SK-N-SH (cell line): ENCODE measurements at regions not wholly inside any gene's neighbourhood (a gene's known extent, or its start where the extent isn't known, plus 50 kb on each side); places are given as distances from the start of the nearest gene placed in this dataset.

Experiments
- CTCF ChIA-PET: fragments of 300-600, 350-600 bp; formaldehyde crosslinking; extraction: SDS; loops from one replicate; lab custom pipeline; 2021; lab: Yijun Ruan, JAX
- POLR2A ChIA-PET: fragments of 350-600 bp; sonication (Branson Sonifier 250); formaldehyde crosslinking; extraction: SDS; loops from one replicate; lab custom pipeline; 2020; ENCODE audit warnings: antibody characterized with exemption, inconsistent platforms; lab: Yijun Ruan, JAX
- DNase-seq: peaks from one replicate; pipeline ENCODE4 v3.0.0; 2012
- H2AFZ ChIP-seq: fragments of 200-600 bp; sonication (generic); 2 replicates; pipeline ENCODE4 v1.8.1; 2016; ENCODE audit warnings: antibody characterized with exemption, mild to moderate bottlenecking, low read depth
- H3F3A ChIP-seq: fragments of 200-600 bp; sonication (generic); replicated peaks from 2 replicates; pipeline ENCODE3; 2016; ENCODE audit warnings: antibody characterized with exemption, mild to moderate bottlenecking; ENCODE audit not compliant: insufficient read depth
- H3K27ac ChIP-seq, 2 experiments: fragments of 200-500 bp in 1 of 2; fragments of 200-600 bp in 1 of 2; sonication (Bioruptor generic) in 1 of 2; sonication (generic), shearing (Covaris generic) in 1 of 2; 2 replicates each; pipeline versions ENCODE4 v1.5.1 to v1.6.1; 2014 to 2016; ENCODE audit warnings: low read depth in 2 of 2, inconsistent platforms in 1 of 2, low read length in 1 of 2, mild to moderate bottlenecking in 1 of 2, mixed read lengths in 1 of 2
- H3K27me3 ChIP-seq: fragments of 200-600 bp; sonication (generic), shearing (Covaris generic); 2 replicates; pipeline ENCODE4 v1.6.1; 2016; ENCODE audit warnings: mixed run types; ENCODE audit not compliant: insufficient read depth
- H3K36me3 ChIP-seq, 2 experiments: fragments of 200-500 bp in 1 of 2; fragments of 200-600 bp in 1 of 2; sonication (Bioruptor generic) in 1 of 2; sonication (generic) in 1 of 2; replicated peaks in 1 of 2; 2 replicates each; pipeline versions ENCODE3 to v1.5.1; 2014 to 2016; ENCODE audit warnings: low read length in 1 of 2, mild to moderate bottlenecking in 1 of 2; ENCODE audit not compliant: insufficient read depth in 2 of 2, control insufficient read depth in 1 of 2
- H3K4me1 ChIP-seq, 2 experiments: fragments of 200-500 bp in 1 of 2; fragments of 200-600 bp in 1 of 2; sonication (Bioruptor generic) in 1 of 2; sonication (generic), shearing (Covaris generic) in 1 of 2; 2 replicates each; pipeline versions ENCODE4 v1.5.1 to v1.6.1; 2014 to 2016; ENCODE audit warnings: low read depth in 1 of 2, low read length in 1 of 2, mixed run types in 1 of 2; ENCODE audit not compliant: insufficient read depth in 2 of 2, control insufficient read depth in 1 of 2
- H3K4me2 ChIP-seq: fragments of 200-600 bp; sonication (generic), shearing (Covaris generic); 2 replicates; pipeline ENCODE4 v1.6.1; 2017; ENCODE audit warnings: mixed run types
- H3K4me3 ChIP-seq, 2 experiments: fragments of 200-500 bp in 1 of 2; fragments of 200-600 bp in 1 of 2; sonication (Bioruptor generic) in 1 of 2; sonication (generic), shearing (Covaris generic) in 1 of 2; 2 replicates each; pipeline versions ENCODE4 v1.5.1 to v1.8.1; 2014 to 2016; ENCODE audit warnings: low read depth in 2 of 2, inconsistent platforms in 1 of 2, low read length in 1 of 2, mild to moderate bottlenecking in 1 of 2, mixed read lengths in 1 of 2, moderate library complexity in 1 of 2
- H3K79me2 ChIP-seq: fragments of 200-600 bp; sonication (generic); 2 replicates; pipeline ENCODE4 v1.8.1; 2017; ENCODE audit warnings: mild to moderate bottlenecking; ENCODE audit not compliant: insufficient read depth
- H3K9ac ChIP-seq: fragments of 200-600 bp; sonication (generic); 2 replicates; pipeline ENCODE4 v1.6.1; 2017; ENCODE audit warnings: mixed run types
- H3K9me2 ChIP-seq: fragments of 200-600 bp; sonication (generic); 2 replicates; pipeline ENCODE4 v1.6.1; 2017; ENCODE audit warnings: mixed run types
- H3K9me3 ChIP-seq: fragments of 200-600 bp; sonication (generic); 2 replicates; pipeline ENCODE4 v1.6.1; 2017; ENCODE audit warnings: mixed run types, mild to moderate bottlenecking, moderate library complexity
- H4K20me1 ChIP-seq: fragments of 200-600 bp; sonication (generic); 2 replicates; pipeline ENCODE4 v1.6.1; 2017; ENCODE audit warnings: mild to moderate bottlenecking, mixed run types; ENCODE audit not compliant: insufficient read depth
- CHD2 ChIP-seq: fragments of 150-350 bp; IDR thresholded peaks from 2 replicates; pipeline ENCODE4 v1.6.1; 2018; ENCODE audit warnings: low read length; ENCODE audit not compliant: partially characterized antibody
- ELF1 ChIP-seq: IDR thresholded peaks from 2 replicates; pipeline ENCODE4 v1.4.0; 2012
- EP300 ChIP-seq, 2 experiments: IDR thresholded peaks; 2 replicates each; pipeline versions ENCODE4 v1.4.0 to v1.6.1; 2012; ENCODE audit warnings: borderline replicate concordance in 1 of 2, low read depth in 1 of 2, low read length in 1 of 2
- EZH2phosphoT487 ChIP-seq: fragments of 200-600 bp; sonication (generic); IDR thresholded peaks from 2 replicates; pipeline ENCODE4 v1.6.1; 2017; ENCODE audit warnings: low read depth, mixed run types, mild to moderate bottlenecking, antibody characterized with exemption, moderate library complexity, borderline replicate concordance
- FOSL2 ChIP-seq: IDR thresholded peaks from 2 replicates; pipeline ENCODE4 v1.4.0; 2012; ENCODE audit warnings: low read depth, mild to moderate bottlenecking, moderate library complexity, borderline replicate concordance
- FOXM1 ChIP-seq: IDR thresholded peaks from 2 replicates; pipeline ENCODE4 v1.4.0; 2012; ENCODE audit warnings: low read depth, mild to moderate bottlenecking
- GABPA ChIP-seq: IDR thresholded peaks from 2 replicates; pipeline ENCODE4 v1.4.0; 2012; ENCODE audit warnings: low read depth, mild to moderate bottlenecking
- GATA2 ChIP-seq: sonication (generic); formaldehyde crosslinking; IDR thresholded peaks from 2 replicates; pipeline ENCODE4 v1.5.0; 2020; ENCODE audit warnings: mild to moderate bottlenecking, missing genetic modification reagents
- JUND ChIP-seq: IDR thresholded peaks from 2 replicates; pipeline ENCODE4 v1.4.0; 2012
- NRF1 ChIP-seq: IDR thresholded peaks from 2 replicates; pipeline ENCODE4 v1.6.1; 2012; ENCODE audit warnings: low read depth, mild to moderate bottlenecking, low read length
- RAD21 ChIP-seq: IDR thresholded peaks from 2 replicates; pipeline ENCODE4 v1.6.1; 2012; ENCODE audit warnings: mild to moderate bottlenecking, low read length
- RCOR1 ChIP-seq: fragments of 150-350 bp; IDR thresholded peaks from 2 replicates; pipeline ENCODE4 v1.6.1; 2017; ENCODE audit warnings: antibody characterized with exemption, low read length
- RXRA ChIP-seq: IDR thresholded peaks from 2 replicates; pipeline ENCODE4 v1.4.0; 2012; ENCODE audit warnings: low read depth, mild to moderate bottlenecking, borderline replicate concordance
- SIN3A ChIP-seq: IDR thresholded peaks from 2 replicates; pipeline ENCODE4 v1.6.1; 2012; ENCODE audit warnings: low read depth, mild to moderate bottlenecking, low read length, moderate library complexity, borderline replicate concordance
- SMC3 ChIP-seq: IDR thresholded peaks from 2 replicates; pipeline ENCODE4 v1.6.1; 2012; ENCODE audit warnings: low read depth, low read length, improper control_type of control experiment
- TAF1 ChIP-seq: IDR thresholded peaks from 2 replicates; pipeline ENCODE4 v1.6.1; 2012; ENCODE audit warnings: low read depth, mild to moderate bottlenecking, low read length, moderate library complexity, borderline replicate concordance
- TEAD4 ChIP-seq: IDR thresholded peaks from 2 replicates; pipeline ENCODE4 v1.4.0; 2012; ENCODE audit warnings: mild to moderate bottlenecking, borderline replicate concordance; ENCODE audit not compliant: insufficient read depth
- WGBS: methylation state at CpG from one replicate; pipeline ENCODE4 v1.1.6; 2017; ENCODE audit warnings: low lambda C conversion rate; 5-methylcytosine and 5-hydroxymethylcytosine counted together
- TF ChIP-seq, protein P1 (sequence below): IDR thresholded peaks from 2 replicates; pipeline ENCODE4 v1.4.0; 2012; ENCODE audit warnings: low read depth, borderline replicate concordance
- TF ChIP-seq, protein P2 (sequence below): IDR thresholded peaks from 2 replicates; pipeline ENCODE4 v1.4.0; 2012; ENCODE audit warnings: low read depth, borderline replicate concordance
- TF ChIP-seq, protein P3 (sequence below): IDR thresholded peaks from 2 replicates; pipeline ENCODE4; 2012

DNA sequence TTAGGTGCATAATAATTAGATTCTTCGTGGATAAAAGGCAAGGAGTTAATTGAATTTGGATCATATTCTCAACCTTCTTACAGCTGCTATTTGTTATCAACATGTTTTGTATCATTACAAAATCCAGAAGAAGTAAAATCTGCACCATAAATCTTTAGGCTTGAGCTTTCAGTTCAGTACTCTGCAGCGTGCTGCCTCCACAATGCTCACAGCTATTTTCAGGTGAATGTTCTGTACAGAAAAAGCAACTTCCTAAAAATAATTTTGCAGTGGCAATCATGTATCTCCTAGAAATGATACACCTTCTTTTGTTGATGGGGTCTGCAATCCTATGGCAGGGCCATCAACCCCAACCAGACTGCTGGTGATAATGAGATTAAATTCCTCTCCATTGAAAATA is 220.9 kb upstream of the CTNNB1 start (continued):
- TF ChIP-seq TAF1 (no peak), CHD2 (no peak), RCOR1 (no peak), JUND (no peak)

DNA sequence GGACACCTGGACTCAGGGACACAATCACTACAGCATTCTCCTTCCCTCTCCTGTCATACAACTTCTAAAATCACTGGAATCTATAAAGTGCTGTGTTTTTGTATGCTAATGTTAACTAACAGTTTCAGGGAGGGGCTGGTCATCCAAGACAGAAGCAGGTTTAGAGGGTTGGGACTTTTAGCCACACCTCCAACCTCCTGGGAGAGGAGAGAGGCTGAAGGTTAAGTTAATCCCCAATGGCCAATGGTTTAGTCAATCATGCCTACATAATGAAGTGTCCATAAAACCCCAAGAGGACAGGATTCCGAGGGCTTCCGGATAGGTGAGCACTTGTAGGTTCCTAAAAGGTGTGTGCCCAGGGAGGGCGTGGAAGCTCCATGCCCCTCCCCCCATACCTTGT is 219.3 kb upstream of the CTNNB1 start:
- POLR2A ChIA-PET: no interaction called here
- no peaks in the 10 kb centered on the region for H3K79me2 ChIP-seq
- TF ChIP-seq JUND: no peak
- TF ChIP-seq CHD2: no peak
- no peak for TF ChIP-seq FOXM1
- TF ChIP-seq EZH2phosphoT487: no peak
- no peak for TF ChIP-seq TAF1
- TF ChIP-seq TEAD4: no peak
- TF ChIP-seq, protein P1, sequence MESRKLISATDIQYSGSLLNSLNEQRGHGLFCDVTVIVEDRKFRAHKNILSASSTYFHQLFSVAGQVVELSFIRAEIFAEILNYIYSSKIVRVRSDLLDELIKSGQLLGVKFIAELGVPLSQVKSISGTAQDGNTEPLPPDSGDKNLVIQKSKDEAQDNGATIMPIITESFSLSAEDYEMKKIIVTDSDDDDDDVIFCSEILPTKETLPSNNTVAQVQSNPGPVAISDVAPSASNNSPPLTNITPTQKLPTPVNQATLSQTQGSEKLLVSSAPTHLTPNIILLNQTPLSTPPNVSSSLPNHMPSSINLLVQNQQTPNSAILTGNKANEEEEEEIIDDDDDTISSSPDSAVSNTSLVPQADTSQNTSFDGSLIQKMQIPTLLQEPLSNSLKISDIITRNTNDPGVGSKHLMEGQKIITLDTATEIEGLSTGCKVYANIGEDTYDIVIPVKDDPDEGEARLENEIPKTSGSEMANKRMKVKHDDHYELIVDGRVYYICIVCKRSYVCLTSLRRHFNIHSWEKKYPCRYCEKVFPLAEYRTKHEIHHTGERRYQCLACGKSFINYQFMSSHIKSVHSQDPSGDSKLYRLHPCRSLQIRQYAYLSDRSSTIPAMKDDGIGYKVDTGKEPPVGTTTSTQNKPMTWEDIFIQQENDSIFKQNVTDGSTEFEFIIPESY: no peak
- CTCF ChIA-PET: interaction anchor here (1.2 kb wide), 1 partner anchor 28 kb away, joined by 3 read pairs; no protein-coding TSS in a partner anchor
- H3K4me3 ChIP-seq: no peak overlapping the region
- no peak overlapping the region for H3K27ac ChIP-seq
- H3K9me2 ChIP-seq: no peaks in the 10 kb centered on the region
- H3K9me3 ChIP-seq: no peaks in the 10 kb centered on the region
- no peaks in the 10 kb centered on the region for H3K27me3 ChIP-seq
- DNase-seq: no peak
- H3K4me2 ChIP-seq: no peak overlapping the region
- H4K20me1 ChIP-seq: no peaks in the 10 kb centered on the region
- 40% methylated on average over 2 of the region's 3 CpGs for WGBS
- H3K4me1 ChIP-seq: peaks cover 0 to 3% of the 10 kb centered on the region in 2 experiments; a peak in 1 of 4 replicates
- no peak overlapping the region for H3K9ac ChIP-seq
- no peaks in the 10 kb centered on the region for H3F3A ChIP-seq
- H2AFZ ChIP-seq: no peak overlapping the region
- H3K36me3 ChIP-seq: no peaks in the 10 kb centered on the region

DNA sequence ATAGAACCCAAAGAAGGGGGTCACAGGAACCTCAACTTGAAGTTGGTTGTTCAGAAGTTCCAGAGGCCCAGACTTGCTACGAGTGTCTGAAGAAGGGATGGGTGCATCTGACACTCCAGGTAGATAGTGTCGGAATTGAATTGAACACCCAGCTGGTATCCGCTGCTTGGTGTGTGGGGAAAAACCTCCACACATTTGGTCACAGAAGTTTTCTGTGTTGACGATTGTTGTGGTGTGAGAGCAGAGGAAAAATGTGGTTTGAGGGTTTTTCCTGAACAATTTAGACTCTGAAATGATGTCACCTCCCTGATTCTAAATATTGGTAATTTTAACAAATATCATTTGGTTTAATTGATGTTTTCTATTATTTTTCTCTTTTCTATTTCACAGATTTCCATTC is 218.8 kb upstream of the CTNNB1 start:
- Histone ChIP-seq H3K4me3 (no peak overlapping the region), H3K9me3 (no peaks in the 10 kb centered on the region), H2AFZ (no peak overlapping the region), H3K9me2 (no peaks in the 10 kb centered on the region), H3K36me3 (no peaks in the 10 kb centered on the region), H3K4me2 (no peak overlapping the region), H3F3A (no peaks in the 10 kb centered on the region), H4K20me1 (no peaks in the 10 kb centered on the region), H3K27ac (no peak overlapping the region), H3K4me1 (peaks cover 0 to 8% of the 10 kb centered on the region in 2 experiments; a peak in 2 of 4 replicates), H3K27me3 (no peaks in the 10 kb centered on the region), H3K79me2 (no peaks in the 10 kb centered on the region), H3K9ac (no peak overlapping the region)
- POLR2A ChIA-PET: no interaction called here
- TF ChIP-seq RXRA: no peak
- TF ChIP-seq JUND: no peak
- TF ChIP-seq, protein P1: no peak
- TF ChIP-seq GATA2 (CRISPR knock-in tag): no peak
- no peak for TF ChIP-seq EP300 (IDR thresholded peaks at IDR 0.05; ENCODE audit: borderline replicate concordance in 1 of 2, low read depth in 1 of 2, low read length in 1 of 2)
- no peak for TF ChIP-seq GABPA
- no peak for TF ChIP-seq TAF1
- TF ChIP-seq ELF1: no peak
- no peak for TF ChIP-seq NRF1
- TF ChIP-seq SMC3: no peak
- TF ChIP-seq, protein P2, sequence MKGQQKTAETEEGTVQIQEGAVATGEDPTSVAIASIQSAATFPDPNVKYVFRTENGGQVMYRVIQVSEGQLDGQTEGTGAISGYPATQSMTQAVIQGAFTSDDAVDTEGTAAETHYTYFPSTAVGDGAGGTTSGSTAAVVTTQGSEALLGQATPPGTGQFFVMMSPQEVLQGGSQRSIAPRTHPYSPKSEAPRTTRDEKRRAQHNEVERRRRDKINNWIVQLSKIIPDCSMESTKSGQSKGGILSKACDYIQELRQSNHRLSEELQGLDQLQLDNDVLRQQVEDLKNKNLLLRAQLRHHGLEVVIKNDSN: no peak
- TF ChIP-seq RCOR1: no peak
- TF ChIP-seq RAD21: no peak
- no peak for TF ChIP-seq SIN3A
- no peak for TF ChIP-seq CHD2
- TF ChIP-seq FOSL2: no peak
- TF ChIP-seq, protein P3, sequence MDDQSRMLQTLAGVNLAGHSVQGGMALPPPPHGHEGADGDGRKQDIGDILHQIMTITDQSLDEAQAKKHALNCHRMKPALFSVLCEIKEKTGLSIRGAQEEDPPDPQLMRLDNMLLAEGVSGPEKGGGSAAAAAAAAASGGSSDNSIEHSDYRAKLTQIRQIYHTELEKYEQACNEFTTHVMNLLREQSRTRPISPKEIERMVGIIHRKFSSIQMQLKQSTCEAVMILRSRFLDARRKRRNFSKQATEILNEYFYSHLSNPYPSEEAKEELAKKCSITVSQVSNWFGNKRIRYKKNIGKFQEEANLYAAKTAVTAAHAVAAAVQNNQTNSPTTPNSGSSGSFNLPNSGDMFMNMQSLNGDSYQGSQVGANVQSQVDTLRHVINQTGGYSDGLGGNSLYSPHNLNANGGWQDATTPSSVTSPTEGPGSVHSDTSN: no peak
- CTCF ChIA-PET: no interaction called here
- DNase-seq: no peak
- WGBS: 55% methylated on average over 4 of the region's 4 CpGs
